ENCODE measurements at regions not wholly inside any gene's neighbourhood (a gene's known extent, or its start where the extent isn't known, plus 50 kb on each side); places are given as distances from the start of the nearest gene placed in this dataset.

DNA sequence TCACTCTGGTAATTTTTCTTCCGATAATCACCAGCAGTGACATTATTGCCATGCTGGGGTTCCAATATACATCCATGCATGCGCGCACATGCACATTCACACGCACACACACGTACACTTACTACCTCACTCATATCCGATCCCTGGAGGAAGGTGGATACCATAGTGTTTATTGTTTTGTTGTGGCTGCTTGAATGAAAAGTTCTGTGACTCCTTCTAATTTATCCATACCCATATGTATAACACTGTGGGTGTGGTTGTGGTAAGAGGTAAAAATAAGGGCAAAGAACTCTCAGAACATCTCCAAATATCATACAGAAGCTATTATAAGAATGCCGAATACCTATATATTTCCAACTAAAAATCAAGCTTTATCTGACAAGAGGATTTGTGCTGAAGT lies 407.8 kb upstream of the PODXL start:
- Mint-ChIP-seq H3K36me3 (ENCODE audit: low read depth) (no peaks in the 10 kb centered on the region), H3K9me3 (no peaks in the 10 kb centered on the region), H3K4me3 (no peak overlapping the region), H3K27me3 (peaks cover 4% of the 10 kb centered on the region), H3K4me1 (no peaks in the 10 kb centered on the region), H3K27ac (no peak overlapping the region)
- ChIA-PET CTCF (no interaction called here), POLR2A (no interaction called here)
- DNase-seq: no peak
- intact Hi-C loops (cut with micrococcal nuclease): no loop called here
- TF ChIP-seq, protein P1, sequence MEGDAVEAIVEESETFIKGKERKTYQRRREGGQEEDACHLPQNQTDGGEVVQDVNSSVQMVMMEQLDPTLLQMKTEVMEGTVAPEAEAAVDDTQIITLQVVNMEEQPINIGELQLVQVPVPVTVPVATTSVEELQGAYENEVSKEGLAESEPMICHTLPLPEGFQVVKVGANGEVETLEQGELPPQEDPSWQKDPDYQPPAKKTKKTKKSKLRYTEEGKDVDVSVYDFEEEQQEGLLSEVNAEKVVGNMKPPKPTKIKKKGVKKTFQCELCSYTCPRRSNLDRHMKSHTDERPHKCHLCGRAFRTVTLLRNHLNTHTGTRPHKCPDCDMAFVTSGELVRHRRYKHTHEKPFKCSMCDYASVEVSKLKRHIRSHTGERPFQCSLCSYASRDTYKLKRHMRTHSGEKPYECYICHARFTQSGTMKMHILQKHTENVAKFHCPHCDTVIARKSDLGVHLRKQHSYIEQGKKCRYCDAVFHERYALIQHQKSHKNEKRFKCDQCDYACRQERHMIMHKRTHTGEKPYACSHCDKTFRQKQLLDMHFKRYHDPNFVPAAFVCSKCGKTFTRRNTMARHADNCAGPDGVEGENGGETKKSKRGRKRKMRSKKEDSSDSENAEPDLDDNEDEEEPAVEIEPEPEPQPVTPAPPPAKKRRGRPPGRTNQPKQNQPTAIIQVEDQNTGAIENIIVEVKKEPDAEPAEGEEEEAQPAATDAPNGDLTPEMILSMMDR (IDR thresholded peaks at IDR 0.05): no peak
- no peak for ATAC-seq (ENCODE audit: low read depth)

DNA sequence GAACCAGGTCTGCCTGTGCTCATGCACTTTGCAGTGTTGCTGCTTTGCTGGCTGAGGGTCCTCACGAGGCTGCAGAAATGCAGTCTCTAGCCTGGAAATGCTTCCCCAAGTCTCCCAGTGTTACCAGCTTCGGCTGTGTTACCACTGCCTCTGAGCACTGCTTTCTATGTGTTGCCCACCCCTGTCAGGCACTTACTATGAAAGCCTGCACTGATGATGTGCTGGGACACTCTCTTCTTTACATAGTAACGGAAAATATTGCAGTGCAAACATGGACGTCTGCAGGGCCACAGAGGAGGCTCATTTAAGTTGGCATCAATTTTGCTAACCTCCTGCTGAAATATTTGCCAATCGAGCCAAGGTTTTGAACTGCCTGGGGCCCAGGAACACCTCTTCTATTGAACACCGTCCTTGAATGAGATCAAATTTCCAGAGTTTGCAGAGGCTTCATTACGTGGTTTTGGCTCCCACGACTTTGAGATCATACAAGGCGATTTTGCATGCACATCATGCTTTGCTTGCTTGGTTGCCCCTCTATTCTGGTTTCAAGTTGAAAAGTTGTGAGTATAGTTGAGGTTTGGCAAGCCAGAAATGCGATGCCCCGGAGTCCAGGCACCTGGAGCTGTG lies 404.7 kb upstream of the PODXL start:
- H3K9me3 Mint-ChIP-seq: no peaks in the 10 kb centered on the region

DNA sequence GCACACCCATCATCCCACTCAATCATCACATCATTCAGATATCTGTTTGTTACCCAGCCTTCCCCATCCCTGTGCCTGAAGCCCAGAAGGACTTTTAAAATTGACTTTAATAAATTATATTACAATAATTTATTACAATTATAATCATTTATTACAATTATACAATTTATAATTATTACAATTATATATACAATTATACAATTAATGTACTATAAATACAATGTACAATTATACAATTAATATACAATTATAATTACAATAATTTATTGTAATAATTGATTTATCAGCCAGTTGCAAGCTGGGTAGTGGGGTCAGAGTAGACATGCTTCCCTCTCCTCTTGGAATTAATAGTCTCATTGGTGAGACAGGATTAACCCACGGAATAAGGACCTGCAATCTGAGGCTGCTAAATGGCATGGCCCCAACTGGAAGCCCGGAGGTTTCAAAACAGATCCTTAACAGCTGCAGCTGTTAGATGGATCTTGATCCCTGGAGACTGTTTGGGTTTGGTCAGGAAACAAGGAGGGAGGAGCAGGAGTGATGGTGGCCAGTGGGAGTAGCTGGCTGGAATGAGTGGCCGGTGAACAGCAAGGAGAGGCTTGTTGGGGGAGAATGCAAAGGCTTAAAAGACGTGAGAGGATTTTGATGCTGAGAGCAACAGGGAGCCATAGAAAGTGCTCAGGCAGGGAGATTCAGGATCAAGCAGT lies 402.8 kb upstream of the PODXL start:
- TF ChIP-seq, protein P1 (IDR thresholded peaks at IDR 0.05): no peak
- H3K9me3 Mint-ChIP-seq: no peaks in the 10 kb centered on the region
- H3K4me1 Mint-ChIP-seq: no peaks in the 10 kb centered on the region
- no peak overlapping the region for H3K4me3 Mint-ChIP-seq
- DNase-seq (no peak), ATAC-seq (ENCODE audit: low read depth) (no peak)
- POLR2A ChIA-PET: no interaction called here
- CTCF ChIA-PET: no interaction called here
- intact Hi-C loops (cut with micrococcal nuclease): no loop called here
- no peak overlapping the region for H3K27ac Mint-ChIP-seq
- H3K27me3 Mint-ChIP-seq: peaks cover 6% of the 10 kb centered on the region
- H3K36me3 Mint-ChIP-seq (ENCODE audit: low read depth): no peaks in the 10 kb centered on the region

More for the DNA sequence above, 404.7 kb upstream of the PODXL start:
- ATAC-seq (ENCODE audit: low read depth) (no peak), DNase-seq (no peak)
- ChIA-PET CTCF (no interaction called here), POLR2A (no interaction called here)
- no peak overlapping the region for H3K4me3 Mint-ChIP-seq
- intact Hi-C loops (cut with micrococcal nuclease): no loop called here
- TF ChIP-seq, protein P1 (IDR thresholded peaks at IDR 0.05): no peak
- H3K27ac Mint-ChIP-seq: no peak overlapping the region
- H3K27me3 Mint-ChIP-seq: peaks cover 4% of the 10 kb centered on the region
- H3K4me1 Mint-ChIP-seq: no peaks in the 10 kb centered on the region
- no peaks in the 10 kb centered on the region for H3K36me3 Mint-ChIP-seq (ENCODE audit: low read depth)

DNA sequence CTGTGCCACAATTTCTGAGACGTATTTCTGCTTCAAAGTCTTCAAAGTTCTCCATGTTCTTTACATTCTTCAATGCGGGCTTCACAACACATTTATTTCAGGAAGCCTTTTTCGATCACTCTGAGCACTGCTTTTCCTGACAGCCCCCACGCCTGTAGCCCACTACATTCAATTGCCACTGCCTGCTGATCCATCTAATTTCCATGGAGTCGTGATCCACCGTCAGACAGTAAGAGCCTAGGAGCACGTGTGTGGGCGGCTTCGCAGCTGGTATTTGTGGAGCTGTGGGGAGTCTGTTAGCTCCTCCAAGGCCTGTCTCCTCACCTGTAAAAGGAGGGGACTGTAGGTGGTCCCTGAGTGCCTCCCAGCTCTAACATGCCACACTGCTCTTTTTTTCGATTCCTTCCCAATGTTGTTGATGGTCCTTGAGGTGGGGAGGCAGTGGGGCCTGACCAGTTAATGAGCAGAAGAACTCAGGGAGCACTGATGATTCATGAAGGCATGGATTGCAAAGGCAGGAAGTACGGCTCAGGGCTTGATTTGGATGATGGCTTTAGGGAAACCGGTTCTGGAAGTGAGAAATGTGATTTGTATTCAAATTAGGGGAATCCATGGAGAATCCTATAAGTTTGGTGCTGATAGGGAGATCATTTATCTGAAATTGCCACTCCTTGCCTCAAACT lies 401.1 kb upstream of the PODXL start:
- DNase-seq: no peak
- ChIA-PET CTCF (no interaction called here), POLR2A (no interaction called here)
- peaks cover 6% of the 10 kb centered on the region for H3K27me3 Mint-ChIP-seq
- H3K4me3 Mint-ChIP-seq: no peak overlapping the region
- TF ChIP-seq, protein P1 (IDR thresholded peaks at IDR 0.05): no peak
- intact Hi-C loops (cut with micrococcal nuclease): no loop called here
- no peak overlapping the region for H3K27ac Mint-ChIP-seq
- H3K4me1 Mint-ChIP-seq: no peaks in the 10 kb centered on the region
- H3K9me3 Mint-ChIP-seq: no peaks in the 10 kb centered on the region
- no peak for ATAC-seq (ENCODE audit: low read depth)
- H3K36me3 Mint-ChIP-seq (ENCODE audit: low read depth): no peaks in the 10 kb centered on the region

DNA sequence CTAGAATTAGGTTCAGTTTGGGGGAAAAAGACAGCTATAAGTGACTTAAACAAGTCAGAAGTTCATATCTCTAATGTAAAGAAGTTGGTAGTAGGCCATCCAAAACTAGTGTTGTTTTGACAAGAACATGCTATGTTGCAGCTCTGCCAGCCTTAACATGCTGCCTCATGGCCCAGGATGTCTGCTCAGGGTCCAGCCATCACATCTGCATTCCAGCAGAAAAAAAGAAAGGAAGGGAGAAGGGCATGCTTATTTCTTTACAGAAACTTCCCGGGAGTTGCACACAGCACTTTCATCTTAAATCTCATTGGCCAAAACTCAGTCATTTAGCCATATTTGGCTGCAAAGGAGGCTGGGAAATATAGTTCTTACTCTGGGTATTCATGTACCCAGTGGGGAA lies 400.4 kb upstream of the PODXL start:
- Mint-ChIP-seq H3K27ac (no peak overlapping the region), H3K4me3 (no peak overlapping the region), H3K4me1 (no peaks in the 10 kb centered on the region), H3K36me3 (ENCODE audit: low read depth) (no peaks in the 10 kb centered on the region), H3K9me3 (no peaks in the 10 kb centered on the region), H3K27me3 (peaks cover 6% of the 10 kb centered on the region)
- ChIA-PET POLR2A (no interaction called here), CTCF (no interaction called here)
- TF ChIP-seq, protein P1 (IDR thresholded peaks at IDR 0.05): no peak
- ATAC-seq (ENCODE audit: low read depth): no peak
- intact Hi-C loops (cut with micrococcal nuclease): no loop called here
- no peak for DNase-seq
